NB4 (cell line): ENCODE measurements at regions not wholly inside any gene's neighbourhood (a gene's known extent, or its start where the extent isn't known, plus 50 kb on each side); places are given as distances from the start of the nearest gene placed in this dataset.

Experiments used
- MYC ChIP-seq: IDR thresholded peaks from 2 replicates; pipeline ENCODE4 v1.6.1; 2011; ENCODE audit warnings: low read depth, low read length
- POLR2A ChIP-seq: IDR thresholded peaks from 2 replicates; pipeline ENCODE4 v1.6.1; 2011; ENCODE audit warnings: mild to moderate bottlenecking; ENCODE audit not compliant: insufficient read length; ENCODE audit errors: extremely low read depth
- TF ChIP-seq, protein P1 (sequence below): IDR thresholded peaks from one replicate; pipeline ENCODE4 v1.5.1; 2012; ENCODE audit warnings: low read depth, low read length
- TF ChIP-seq, protein P2 (sequence below): IDR thresholded peaks from 2 replicates; pipeline ENCODE4 v1.6.1; 2011; ENCODE audit warnings: low read depth, low read length

DNA sequence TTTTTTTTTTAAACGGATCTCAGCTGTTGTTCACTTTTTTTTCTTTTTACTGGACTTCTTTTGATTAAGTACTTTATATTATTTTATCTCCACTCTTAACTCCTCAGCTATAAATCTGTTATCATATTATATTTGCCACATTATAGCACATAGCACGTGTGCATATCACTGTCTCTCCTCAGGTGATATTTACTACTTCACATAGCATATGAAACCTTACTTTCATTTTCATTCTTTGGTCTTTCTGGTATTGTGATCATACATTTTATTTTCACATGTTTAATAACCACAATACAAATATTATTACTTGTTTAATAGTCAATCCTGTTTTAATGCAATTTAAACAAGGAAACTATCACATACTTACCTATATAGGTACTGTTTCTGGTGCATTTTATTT, 993.1 kb upstream of the TMEFF2 start:
- TF ChIP-seq, protein P1, sequence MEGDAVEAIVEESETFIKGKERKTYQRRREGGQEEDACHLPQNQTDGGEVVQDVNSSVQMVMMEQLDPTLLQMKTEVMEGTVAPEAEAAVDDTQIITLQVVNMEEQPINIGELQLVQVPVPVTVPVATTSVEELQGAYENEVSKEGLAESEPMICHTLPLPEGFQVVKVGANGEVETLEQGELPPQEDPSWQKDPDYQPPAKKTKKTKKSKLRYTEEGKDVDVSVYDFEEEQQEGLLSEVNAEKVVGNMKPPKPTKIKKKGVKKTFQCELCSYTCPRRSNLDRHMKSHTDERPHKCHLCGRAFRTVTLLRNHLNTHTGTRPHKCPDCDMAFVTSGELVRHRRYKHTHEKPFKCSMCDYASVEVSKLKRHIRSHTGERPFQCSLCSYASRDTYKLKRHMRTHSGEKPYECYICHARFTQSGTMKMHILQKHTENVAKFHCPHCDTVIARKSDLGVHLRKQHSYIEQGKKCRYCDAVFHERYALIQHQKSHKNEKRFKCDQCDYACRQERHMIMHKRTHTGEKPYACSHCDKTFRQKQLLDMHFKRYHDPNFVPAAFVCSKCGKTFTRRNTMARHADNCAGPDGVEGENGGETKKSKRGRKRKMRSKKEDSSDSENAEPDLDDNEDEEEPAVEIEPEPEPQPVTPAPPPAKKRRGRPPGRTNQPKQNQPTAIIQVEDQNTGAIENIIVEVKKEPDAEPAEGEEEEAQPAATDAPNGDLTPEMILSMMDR = no peak
- no peak for TF ChIP-seq POLR2A
- no peak for TF ChIP-seq MYC
- TF ChIP-seq, protein P2, sequence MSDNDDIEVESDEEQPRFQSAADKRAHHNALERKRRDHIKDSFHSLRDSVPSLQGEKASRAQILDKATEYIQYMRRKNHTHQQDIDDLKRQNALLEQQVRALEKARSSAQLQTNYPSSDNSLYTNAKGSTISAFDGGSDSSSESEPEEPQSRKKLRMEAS = no peak
